Gastroesophageal sphincter (tissue), 4 donors: ENCODE measurements at regions not wholly inside any gene's neighbourhood (a gene's known extent, or its start where the extent isn't known, plus 50 kb on each side); places are given as distances from the start of the nearest gene placed in this dataset.

Source experiments
- ATAC-seq: fragments of 150-250 bp; one replicate; pipeline ENCODE4 v1.9.1; 2016; ENCODE audit warnings: mild to moderate bottlenecking, moderate library complexity
- H3K27ac ChIP-seq, 4 donors: fragments of 200-600 bp; sonication (generic) in 3 of 4; 1 replicate in 3 of 4; 2 replicates in 1 of 4; pipeline ENCODE4 v1.5.1; 2016 to 2019
- H3K27me3 ChIP-seq: fragments of 200-600 bp; sonication (generic); one replicate; pipeline ENCODE4 v1.5.1; 2019
- H3K36me3 ChIP-seq, 2 donors: fragments of 200-600 bp; sonication (generic); one replicate each; pipeline ENCODE4 v1.5.1; 2019; ENCODE audit warnings: control low read depth in 1 of 2
- H3K4me1 ChIP-seq, 3 donors: fragments of 200-600 bp; sonication (generic); 1 replicate in 2 of 3; 2 replicates in 1 of 3; pipeline ENCODE4 v1.5.1; 2016 to 2019; ENCODE audit warnings: control low read depth in 2 of 3
- H3K4me3 ChIP-seq, 2 donors: fragments of 200-600 bp; sonication (generic); one replicate each; pipeline ENCODE4 v1.5.1; 2019; ENCODE audit warnings: mild to moderate bottlenecking in 1 of 2, moderate library complexity in 1 of 2
- H3K9me3 ChIP-seq, 3 donors: fragments of 200-600 bp; sonication (generic); one replicate each; pipeline ENCODE4 v1.5.1; 2017 to 2019; ENCODE audit warnings: control low read depth in 2 of 3
- CTCF ChIP-seq, 4 experiments: fragments of 200-600 bp in 2 of 4; fragments of 450-650 bp in 2 of 4; sonication (generic) in 1 of 4; IDR thresholded peaks; one replicate each; pipeline ENCODE4 v1.5.1; 2017 to 2019; ENCODE audit warnings: antibody characterized with exemption in 4 of 4, mild to moderate bottlenecking in 2 of 4, moderate library complexity in 2 of 4
- EP300 ChIP-seq: sonication (generic); formaldehyde crosslinking; IDR thresholded peaks from one replicate; pipeline ENCODE4 v1.6.1; 2017; ENCODE audit warnings: antibody characterized with exemption, mild to moderate bottlenecking
- POLR2A ChIP-seq, 2 donors: fragments of 450-650 bp; IDR thresholded peaks; one replicate each; pipeline ENCODE4 v1.6.1; 2017; ENCODE audit warnings: antibody characterized with exemption in 2 of 2, mild to moderate bottlenecking in 2 of 2, moderate library complexity in 1 of 2
- POLR2AphosphoS5 ChIP-seq: sonication (generic); formaldehyde crosslinking; IDR thresholded peaks from one replicate; pipeline ENCODE4 v1.6.1; 2017; ENCODE audit warnings: antibody characterized with exemption
- WGBS, 2 donors: methylation state at CpG; one replicate each; pipeline ENCODE4 v1.1.5; 2018; ENCODE audit warnings: low coverage in 1 of 2; 5-methylcytosine and 5-hydroxymethylcytosine counted together

GRCh38 chr7:115505136-115505535 lies 525.4 kb downstream of the TFEC start:
- Histone ChIP-seq H3K27me3 (no peaks in the 10 kb centered on the region), H3K27ac (no peak overlapping the region), H3K36me3 (no peaks in the 10 kb centered on the region), H3K4me1 (no peaks in the 10 kb centered on the region), H3K9me3 (no peaks in the 10 kb centered on the region), H3K4me3 (no peak overlapping the region)
- TF ChIP-seq EP300 (no peak), POLR2A (IDR thresholded peaks at IDR 0.05) (no peak), POLR2AphosphoS5 (no peak), CTCF (IDR thresholded peaks at IDR 0.05) (no peak)
- no peak for ATAC-seq

GRCh38 chr7:115499956-115500355 lies 530.6 kb downstream of the TFEC start:
- Histone ChIP-seq H3K4me3 (no peak overlapping the region), H3K4me1 (no peaks in the 10 kb centered on the region), H3K27ac (no peak overlapping the region), H3K9me3 (no peaks in the 10 kb centered on the region), H3K36me3 (no peaks in the 10 kb centered on the region), H3K27me3 (no peaks in the 10 kb centered on the region)
- TF ChIP-seq POLR2AphosphoS5 (no peak), EP300 (no peak), CTCF (IDR thresholded peaks at IDR 0.05) (no peak), POLR2A (IDR thresholded peaks at IDR 0.05) (no peak)
- WGBS, 2 donors: 8 to 12% methylated on average over 3 of the region's 3 CpGs
- no peak for ATAC-seq

GRCh38 chr7:115496006-115496405 lies 534.6 kb downstream of the TFEC start:
- H3K4me3 ChIP-seq: no peak overlapping the region
- no peak for TF ChIP-seq POLR2AphosphoS5
- TF ChIP-seq EP300: no peak
- no peak for TF ChIP-seq POLR2A (IDR thresholded peaks at IDR 0.05)
- no peak for TF ChIP-seq CTCF (IDR thresholded peaks at IDR 0.05)
- WGBS, 2 donors: 81 to 89% methylated on average over 5 of the region's 5 CpGs
- no peaks in the 10 kb centered on the region for H3K4me1 ChIP-seq
- no peaks in the 10 kb centered on the region for H3K9me3 ChIP-seq
- no peak for ATAC-seq
- H3K36me3 ChIP-seq: no peaks in the 10 kb centered on the region
- H3K27me3 ChIP-seq: no peaks in the 10 kb centered on the region
- H3K27ac ChIP-seq: no peak overlapping the region

- H3K9me3 ChIP-seq: no peaks in the 10 kb centered on the region
- H3K4me3 ChIP-seq: no peak overlapping the region
- H3K27ac ChIP-seq: no peak overlapping the region
- H3K4me1 ChIP-seq: no peaks in the 10 kb centered on the region
- 51 to 57% methylated on average over 5 of the region's 5 CpGs for WGBS, 2 donors
- ATAC-seq: no peak
- no peaks in the 10 kb centered on the region for H3K36me3 ChIP-seq
- H3K27me3 ChIP-seq: no peaks in the 10 kb centered on the region
- TF ChIP-seq POLR2A (IDR thresholded peaks at IDR 0.05): no peak
- no peak for TF ChIP-seq POLR2AphosphoS5
- TF ChIP-seq CTCF (IDR thresholded peaks at IDR 0.05): no peak
- TF ChIP-seq EP300: no peak
Observed at GRCh38 chr7:115494529-115495147, 535.9 kb downstream of the TFEC start.

- H3K36me3 ChIP-seq: no peaks in the 10 kb centered on the region
- WGBS, 2 donors: 50 to 68% methylated on average over 1 to 3 of the region's 3 CpGs
- no peak overlapping the region for H3K4me3 ChIP-seq
- no peak for ATAC-seq
- H3K27ac ChIP-seq: no peak overlapping the region
- no peaks in the 10 kb centered on the region for H3K9me3 ChIP-seq
- no peaks in the 10 kb centered on the region for H3K27me3 ChIP-seq
- TF ChIP-seq CTCF (IDR thresholded peaks at IDR 0.05) (no peak), POLR2A (IDR thresholded peaks at IDR 0.05) (no peak), POLR2AphosphoS5 (no peak), EP300 (no peak)
- H3K4me1 ChIP-seq: no peaks in the 10 kb centered on the region
Observed at GRCh38 chr7:115493381-115493780, 537.2 kb downstream of the TFEC start.
